Stimulated activated CD4-positive, alpha-beta T cell treated with anti-CD3 and anti-CD28 coated beads, Interleukin-4, amount 100 ng/mL, for 24 hours (primary cell): ENCODE measurements at regions not wholly inside any gene's neighbourhood (a gene's known extent, or its start where the extent isn't known, plus 50 kb on each side); places are given as distances from the start of the nearest gene placed in this dataset.

Experiments
- DNase-seq: peaks from one replicate; pipeline ENCODE4 v3.0.0-alpha.2; 2020

- DNase-seq: no peak
These were observed 128.3 kb downstream of the AACS start for GRCh38 chr12:125193376-125194152.

GRCh38 chr12:125194163-125194773 is 129.0 kb downstream of the AACS start:
- no peak for DNase-seq

- DNase-seq: no peak
These were observed 129.8 kb downstream of the AACS start for GRCh38 chr12:125194987-125195386.

- no peak for DNase-seq
These were observed 132.1 kb downstream of the AACS start for GRCh38 chr12:125197326-125197725.

- no peak for DNase-seq
These were observed 133.4 kb downstream of the AACS start for GRCh38 chr12:125198652-125199051.

GRCh38 chr12:125201090-125201489 is 135.9 kb downstream of the AACS start:
- no peak for DNase-seq

- DNase-seq: no peak
These were observed 136.7 kb downstream of the AACS start for GRCh38 chr12:125201940-125202339.

GRCh38 chr12:125202421-125202820 is 137.2 kb downstream of the AACS start:
- DNase-seq: no peak

- no peak for DNase-seq
These were observed 138.0 kb downstream of the AACS start for GRCh38 chr12:125203145-125203765.

GRCh38 chr12:125205386-125205785 is 140.2 kb downstream of the AACS start:
- DNase-seq: no peak

- no peak for DNase-seq
These were observed 141.5 kb downstream of the AACS start for GRCh38 chr12:125206711-125207110.

GRCh38 chr12:125208334-125208733 is 143.1 kb downstream of the AACS start:
- DNase-seq: no peak

GRCh38 chr12:125208942-125209341 is 143.7 kb downstream of the AACS start:
- DNase-seq: no peak

- DNase-seq: no peak
These were observed 145.0 kb downstream of the AACS start for GRCh38 chr12:125210104-125210755.

GRCh38 chr12:125211464-125211863 is 146.2 kb downstream of the AACS start:
- no peak for DNase-seq

GRCh38 chr12:125214289-125214688 is 149.1 kb downstream of the AACS start:
- no peak for DNase-seq

GRCh38 chr12:125216756-125217155 is 151.5 kb downstream of the AACS start:
- no peak for DNase-seq

- DNase-seq: no peak
These were observed 152.1 kb downstream of the AACS start for GRCh38 chr12:125217308-125217707.

GRCh38 chr12:125218952-125219351 is 153.7 kb downstream of the AACS start:
- DNase-seq: no peak

GRCh38 chr12:125220404-125221273 is 155.4 kb downstream of the AACS start:
- DNase-seq: no peak

GRCh38 chr12:125221602-125222001 is 156.4 kb downstream of the AACS start:
- DNase-seq: no peak

- no peak for DNase-seq
These were observed 157.6 kb downstream of the AACS start for GRCh38 chr12:125222876-125223275.

GRCh38 chr12:125225641-125226040 is 160.4 kb downstream of the AACS start:
- no peak for DNase-seq
